ENCODE measurements at regions not wholly inside any gene's neighbourhood (a gene's known extent, or its start where the extent isn't known, plus 50 kb on each side); places are given as distances from the start of the nearest gene placed in this dataset.

DNA sequence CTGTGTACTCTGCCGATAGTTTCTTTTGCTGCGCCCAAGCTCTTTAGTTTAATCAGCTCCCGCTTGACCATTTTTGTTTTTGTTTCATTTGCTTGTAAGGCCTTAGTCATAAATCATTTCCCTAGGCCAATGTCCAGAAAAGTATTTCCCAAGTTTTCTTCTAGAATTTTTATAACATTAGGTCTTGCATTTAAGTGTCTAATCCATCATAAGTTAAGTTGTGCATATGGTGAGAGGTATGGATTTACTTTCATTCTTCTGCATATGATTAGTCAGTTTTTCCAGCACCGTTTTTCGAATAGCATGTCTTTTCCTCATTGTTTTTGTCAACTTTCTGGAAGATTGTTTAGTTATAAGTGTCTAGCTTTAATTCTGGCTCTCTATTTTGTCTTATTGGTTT lies 484.8 kb upstream of the CNTNAP5 start:
- Mint-ChIP-seq H3K9me3 (peaks cover 26% of the 10 kb centered on the region), H3K27ac (no peak overlapping the region), H3K4me3 (no peak overlapping the region), H3K36me3 (ENCODE audit: low read depth) (no peaks in the 10 kb centered on the region), H3K27me3 (ENCODE audit: insufficient read depth) (no peaks in the 10 kb centered on the region), H3K4me1 (ENCODE audit: low read depth) (no peaks in the 10 kb centered on the region)
- TF ChIP-seq, protein P1, sequence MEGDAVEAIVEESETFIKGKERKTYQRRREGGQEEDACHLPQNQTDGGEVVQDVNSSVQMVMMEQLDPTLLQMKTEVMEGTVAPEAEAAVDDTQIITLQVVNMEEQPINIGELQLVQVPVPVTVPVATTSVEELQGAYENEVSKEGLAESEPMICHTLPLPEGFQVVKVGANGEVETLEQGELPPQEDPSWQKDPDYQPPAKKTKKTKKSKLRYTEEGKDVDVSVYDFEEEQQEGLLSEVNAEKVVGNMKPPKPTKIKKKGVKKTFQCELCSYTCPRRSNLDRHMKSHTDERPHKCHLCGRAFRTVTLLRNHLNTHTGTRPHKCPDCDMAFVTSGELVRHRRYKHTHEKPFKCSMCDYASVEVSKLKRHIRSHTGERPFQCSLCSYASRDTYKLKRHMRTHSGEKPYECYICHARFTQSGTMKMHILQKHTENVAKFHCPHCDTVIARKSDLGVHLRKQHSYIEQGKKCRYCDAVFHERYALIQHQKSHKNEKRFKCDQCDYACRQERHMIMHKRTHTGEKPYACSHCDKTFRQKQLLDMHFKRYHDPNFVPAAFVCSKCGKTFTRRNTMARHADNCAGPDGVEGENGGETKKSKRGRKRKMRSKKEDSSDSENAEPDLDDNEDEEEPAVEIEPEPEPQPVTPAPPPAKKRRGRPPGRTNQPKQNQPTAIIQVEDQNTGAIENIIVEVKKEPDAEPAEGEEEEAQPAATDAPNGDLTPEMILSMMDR (IDR thresholded peaks at IDR 0.05): no peak
- DNase-seq: no peak

DNA sequence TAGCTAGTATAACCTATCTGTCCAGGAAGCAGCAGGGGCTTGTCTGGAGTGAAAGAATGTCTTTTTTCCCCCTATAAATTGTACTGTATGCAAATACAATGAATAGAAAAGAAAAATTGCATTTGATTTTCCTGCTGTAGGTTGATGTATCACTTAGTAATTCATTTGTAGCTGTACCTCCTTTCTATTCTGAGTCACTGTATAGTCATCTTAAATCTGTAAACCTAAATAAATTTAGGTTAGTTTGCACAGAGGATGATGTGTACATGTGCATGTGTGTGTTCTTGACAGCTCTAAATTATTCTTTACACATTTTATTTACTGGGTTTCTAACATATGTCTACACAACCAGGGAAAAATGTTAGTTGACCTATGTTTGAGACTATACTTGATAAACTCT lies 478.7 kb upstream of the CNTNAP5 start:
- H3K4me1 Mint-ChIP-seq (ENCODE audit: low read depth): no peaks in the 10 kb centered on the region
- TF ChIP-seq, protein P1 (IDR thresholded peaks at IDR 0.05): no peak
- H3K27ac Mint-ChIP-seq: no peak overlapping the region
- no peak overlapping the region for H3K4me3 Mint-ChIP-seq
- DNase-seq: no peak
- H3K36me3 Mint-ChIP-seq (ENCODE audit: low read depth): no peaks in the 10 kb centered on the region
- peaks cover 25% of the 10 kb centered on the region for H3K9me3 Mint-ChIP-seq
- H3K27me3 Mint-ChIP-seq (ENCODE audit: insufficient read depth): no peaks in the 10 kb centered on the region

DNA sequence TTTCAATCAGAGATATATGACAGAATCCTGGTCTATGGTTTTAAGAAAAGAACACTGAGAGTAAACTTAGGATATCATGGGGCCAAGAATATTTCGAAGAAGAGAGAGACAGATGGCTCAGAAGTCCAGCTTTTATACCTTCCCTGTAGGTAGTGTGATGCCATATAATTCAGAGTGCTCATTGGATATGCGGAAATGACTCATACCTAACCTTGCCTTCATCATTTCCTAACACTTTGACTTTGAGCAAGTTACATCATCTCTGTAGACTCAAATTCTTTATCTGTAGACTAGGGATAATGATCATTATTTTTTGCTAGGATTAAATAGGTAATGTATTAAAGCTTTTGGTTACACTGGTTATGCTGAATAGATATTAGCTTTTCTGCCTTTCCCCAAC lies 461.6 kb upstream of the CNTNAP5 start:
- no peaks in the 10 kb centered on the region for H3K4me1 Mint-ChIP-seq (ENCODE audit: low read depth)
- H3K4me3 Mint-ChIP-seq: no peak overlapping the region

DNA sequence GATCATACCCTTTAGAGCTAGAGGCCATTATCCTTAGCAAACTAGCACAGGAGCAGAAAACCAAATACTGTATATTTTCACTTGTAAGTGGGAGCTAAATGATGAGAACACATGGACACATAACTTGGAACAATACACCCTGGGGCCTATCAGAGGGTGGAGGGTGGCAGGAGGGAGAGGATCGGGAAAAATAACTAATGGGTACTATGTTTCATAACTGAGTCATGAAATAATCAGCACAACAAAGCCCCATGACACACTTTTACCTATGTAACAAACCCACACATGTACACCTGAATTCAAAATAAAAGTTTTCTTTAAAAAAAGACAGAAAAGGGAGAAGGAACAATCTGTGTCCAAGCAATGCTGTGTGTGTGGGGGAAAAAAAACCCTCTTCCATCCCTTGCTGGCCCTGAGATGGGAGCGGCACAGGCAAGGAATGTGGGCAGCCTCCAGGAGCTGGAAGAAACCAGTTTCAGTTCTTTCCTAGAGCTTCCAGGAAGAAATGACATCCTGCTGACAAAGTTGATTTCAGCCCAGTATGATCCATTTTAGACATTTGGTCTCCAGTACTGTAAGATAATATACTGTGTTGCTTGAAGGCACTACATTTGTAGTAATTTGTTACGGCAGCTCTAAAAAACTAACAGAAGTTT lies 458.7 kb upstream of the CNTNAP5 start:
- Mint-ChIP-seq H3K27me3 (ENCODE audit: insufficient read depth) (no peaks in the 10 kb centered on the region), H3K4me1 (ENCODE audit: low read depth) (no peaks in the 10 kb centered on the region), H3K27ac (no peak overlapping the region), H3K36me3 (ENCODE audit: low read depth) (no peaks in the 10 kb centered on the region), H3K4me3 (no peak overlapping the region), H3K9me3 (peaks cover 33% of the 10 kb centered on the region)
- DNase-seq: no peak
- TF ChIP-seq, protein P1 (IDR thresholded peaks at IDR 0.05): no peak

More for the DNA sequence above, 461.6 kb upstream of the CNTNAP5 start:
- TF ChIP-seq, protein P1 (IDR thresholded peaks at IDR 0.05): no peak
- no peak overlapping the region for H3K27ac Mint-ChIP-seq
- H3K36me3 Mint-ChIP-seq (ENCODE audit: low read depth): no peaks in the 10 kb centered on the region
- no peak for DNase-seq
- H3K9me3 Mint-ChIP-seq: peaks cover 42% of the 10 kb centered on the region
- no peaks in the 10 kb centered on the region; the same call in 1 of the 2 replicates for H3K27me3 Mint-ChIP-seq (ENCODE audit: insufficient read depth)

DNA sequence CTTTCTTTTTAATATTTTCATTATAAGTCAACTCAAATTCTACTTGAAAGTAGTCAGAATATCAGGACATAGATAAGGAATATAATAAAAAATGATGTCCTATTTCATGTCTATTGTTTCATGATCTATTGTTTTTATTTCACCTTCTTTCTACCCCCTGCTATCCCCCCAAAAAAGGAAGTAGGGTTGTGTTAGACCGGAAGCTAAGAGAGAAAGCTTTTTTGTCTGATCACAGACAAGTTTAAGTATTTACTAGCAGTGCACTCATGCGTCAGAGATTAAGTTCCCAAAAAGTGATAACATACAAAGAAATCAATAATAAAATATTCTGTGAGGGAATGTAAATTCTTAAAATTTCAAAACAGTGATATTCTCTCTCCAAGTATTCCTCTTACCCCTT lies 447.1 kb upstream of the CNTNAP5 start:
- Mint-ChIP-seq H3K27me3 (ENCODE audit: insufficient read depth) (no peaks in the 10 kb centered on the region), H3K4me1 (ENCODE audit: low read depth) (no peaks in the 10 kb centered on the region), H3K9me3 (peaks cover 36% of the 10 kb centered on the region), H3K36me3 (ENCODE audit: low read depth) (no peaks in the 10 kb centered on the region), H3K27ac (no peak overlapping the region), H3K4me3 (no peak overlapping the region)
- TF ChIP-seq, protein P1 (IDR thresholded peaks at IDR 0.05): no peak
- no peak for DNase-seq
